Spleen (tissue), 11 donors: ENCODE measurements at regions not wholly inside any gene's neighbourhood (a gene's known extent, or its start where the extent isn't known, plus 50 kb on each side); places are given as distances from the start of the nearest gene placed in this dataset.

Source experiments
- DNase-seq: peaks from one replicate; pipeline ENCODE4 v3.0.0-alpha.2; 2020
- H3K27ac ChIP-seq, 8 donors: fragments of 200-600 bp; sonication (generic) in 7 of 8; 1 replicate in 4 of 8; 2 replicates in 4 of 8; pipeline versions ENCODE4 v1.5.0 to v1.8.0; 2016 to 2021; ENCODE audit warnings: inconsistent platforms in 4 of 8, mild to moderate bottlenecking in 4 of 8, moderate library complexity in 1 of 8
- H3K27me3 ChIP-seq, 7 donors: fragments of 200-600 bp; sonication (generic) in 6 of 7; replicated peaks in 1 of 7; 1 replicate in 4 of 7; 2 replicates in 3 of 7; pipeline versions ENCODE4 v1.5.0 to v1.8.0; 2016 to 2021; ENCODE audit warnings: inconsistent platforms in 3 of 7, mild to moderate bottlenecking in 1 of 7
- H3K36me3 ChIP-seq, 6 donors: fragments of 200-600 bp; sonication (generic) in 5 of 6; 1 replicate in 4 of 6; 2 replicates in 2 of 6; pipeline versions ENCODE4 v1.5.0 to v1.8.0; 2016 to 2021; ENCODE audit warnings: inconsistent platforms in 2 of 6
- H3K4me1 ChIP-seq, 6 donors: fragments of 200-600 bp; sonication (generic) in 5 of 6; 1 replicate in 3 of 6; 2 replicates in 3 of 6; pipeline versions ENCODE4 v1.5.0 to v1.8.0; 2016 to 2021; ENCODE audit warnings: inconsistent platforms in 3 of 6
- H3K4me3 ChIP-seq, 8 donors: fragments of 200-600 bp; sonication (generic) in 7 of 8; 1 replicate in 4 of 8; 2 replicates in 4 of 8; pipeline versions ENCODE4 v1.5.0 to v1.8.0; 2016 to 2021; ENCODE audit warnings: inconsistent platforms in 4 of 8, mild to moderate bottlenecking in 4 of 8, moderate library complexity in 2 of 8
- H3K9me3 ChIP-seq, 8 donors: fragments of 200-600 bp; sonication (generic) in 7 of 8; 1 replicate in 4 of 8; 2 replicates in 4 of 8; pipeline versions ENCODE4 v1.5.0 to v1.8.0; 2016 to 2021; ENCODE audit warnings: inconsistent platforms in 4 of 8
- POLR2A ChIP-seq, 3 donors: fragments of 450-650 bp; IDR thresholded peaks; one replicate each; pipeline ENCODE4 v1.5.1; 2017; ENCODE audit warnings: antibody characterized with exemption in 3 of 3, mild to moderate bottlenecking in 1 of 3
- POLR2AphosphoS5 ChIP-seq, 3 donors: sonication (generic); formaldehyde crosslinking; IDR thresholded peaks; one replicate each; pipeline ENCODE4 v1.5.1; 2017; ENCODE audit warnings: antibody characterized with exemption in 3 of 3
- WGBS, 5 donors: extraction: QIAGEN DNeasy Blood & Tissue Kit in 3 of 5; methylation state at CpG; one replicate each; pipeline versions ENCODE4 v1.1.5 to v1.1.7; 2013 to 2018; 5-methylcytosine and 5-hydroxymethylcytosine counted together
- intact Hi-C: fragments of 100-400 bp; cut with DNase I; formaldehyde crosslinking; loops from one replicate; pipeline ENCODE4 v1.15.0; 2023; ENCODE audit warnings: low total_unique reads
- TF ChIP-seq, protein P1 (sequence below), 11 experiments: fragments of 200-600 bp in 7 of 11; fragments of 450-650 bp in 4 of 11; sonication (generic) in 4 of 11; IDR thresholded peaks in 8 of 11; conservative IDR thresholded peaks in 3 of 11; 1 replicate in 7 of 11; 2 replicates in 4 of 11; pipeline versions ENCODE4 v1.4.0 to v1.8.0; 2016 to 2021; ENCODE audit warnings: antibody characterized with exemption in 11 of 11, inconsistent platforms in 4 of 11, mild to moderate bottlenecking in 1 of 11
- donor health status: healthy with polysubstance abuse.
- donor health status: DM: no; HTN: no; CAD: no; lungs with moderate emphysema.
- donor health status: DM: no; HTN: no; CAD: no.
- donor health status: Bipolar disorder and iron deficiency.
- donor health status: healthy.
- donor health status: DM: no; HTN: no; CAD: no.
- donor health status: DM: yes; HTN: yes; CAD: no.

DNA sequence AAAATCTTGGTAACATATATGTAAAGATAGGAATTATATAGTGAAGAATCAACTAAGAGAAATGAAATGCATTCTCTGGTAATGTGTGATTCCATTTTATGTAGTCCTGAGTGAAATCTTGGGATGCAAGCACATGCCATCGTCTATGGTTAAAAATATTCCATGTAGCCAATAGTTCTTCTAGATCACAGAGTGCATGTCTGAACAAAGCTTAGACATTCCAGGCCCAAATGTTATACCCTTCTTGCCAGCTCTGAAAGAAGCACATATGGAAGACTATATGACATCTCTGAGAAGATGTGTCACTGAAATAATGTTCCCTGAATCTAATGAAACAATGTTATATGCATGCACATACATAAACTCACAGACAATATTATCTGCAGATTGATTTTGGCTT is 92.3 kb upstream of the TFPI start:
- Histone ChIP-seq H3K36me3 (no peaks in the 10 kb centered on the region), H3K27ac (no peak overlapping the region), H3K4me1 (no peaks in the 10 kb centered on the region), H3K9me3 (no peaks in the 10 kb centered on the region), H3K27me3 (no peaks in the 10 kb centered on the region), H3K4me3 (no peak overlapping the region)
- intact Hi-C loops, result no loop called here
- 89 to 95% (median 90%) methylated on average over 1 of the region's 1 CpG for WGBS, 5 donors
- TF ChIP-seq POLR2A (IDR thresholded peaks at IDR 0.05), result no peak
- TF ChIP-seq, protein P1, sequence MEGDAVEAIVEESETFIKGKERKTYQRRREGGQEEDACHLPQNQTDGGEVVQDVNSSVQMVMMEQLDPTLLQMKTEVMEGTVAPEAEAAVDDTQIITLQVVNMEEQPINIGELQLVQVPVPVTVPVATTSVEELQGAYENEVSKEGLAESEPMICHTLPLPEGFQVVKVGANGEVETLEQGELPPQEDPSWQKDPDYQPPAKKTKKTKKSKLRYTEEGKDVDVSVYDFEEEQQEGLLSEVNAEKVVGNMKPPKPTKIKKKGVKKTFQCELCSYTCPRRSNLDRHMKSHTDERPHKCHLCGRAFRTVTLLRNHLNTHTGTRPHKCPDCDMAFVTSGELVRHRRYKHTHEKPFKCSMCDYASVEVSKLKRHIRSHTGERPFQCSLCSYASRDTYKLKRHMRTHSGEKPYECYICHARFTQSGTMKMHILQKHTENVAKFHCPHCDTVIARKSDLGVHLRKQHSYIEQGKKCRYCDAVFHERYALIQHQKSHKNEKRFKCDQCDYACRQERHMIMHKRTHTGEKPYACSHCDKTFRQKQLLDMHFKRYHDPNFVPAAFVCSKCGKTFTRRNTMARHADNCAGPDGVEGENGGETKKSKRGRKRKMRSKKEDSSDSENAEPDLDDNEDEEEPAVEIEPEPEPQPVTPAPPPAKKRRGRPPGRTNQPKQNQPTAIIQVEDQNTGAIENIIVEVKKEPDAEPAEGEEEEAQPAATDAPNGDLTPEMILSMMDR (IDR thresholded peaks at IDR 0.05 in 8 of 11, conservative IDR thresholded peaks at IDR 0.05 in 3 of 11), result no peak
- no peak for TF ChIP-seq POLR2AphosphoS5 (IDR thresholded peaks at IDR 0.05)
- no peak for DNase-seq

DNA sequence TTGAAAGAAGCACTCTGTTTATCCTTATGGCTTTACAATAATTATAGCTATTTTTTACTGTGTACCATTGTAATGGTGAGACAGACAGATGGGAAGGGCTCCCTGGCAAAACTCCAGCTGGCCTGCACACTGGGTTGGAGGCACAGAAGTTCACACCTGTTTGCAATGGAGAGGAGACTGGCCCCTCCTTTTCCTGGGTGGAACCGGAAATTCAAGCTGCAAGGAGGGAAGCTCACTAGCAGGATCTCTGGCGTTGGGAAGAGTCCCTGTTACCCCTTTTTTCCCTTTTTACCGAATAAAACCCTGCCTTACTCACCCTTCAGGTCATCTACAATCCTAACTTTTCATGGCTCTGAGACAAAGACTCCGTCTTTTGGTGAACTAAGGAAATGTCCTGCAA is 100.3 kb upstream of the TFPI start:
- whole genome bisulfite sequencing, 5 donors, result 67 to 83% (median 77%) methylated on average over 4 of the region's 4 CpGs
- Histone ChIP-seq H3K36me3 (no peaks in the 10 kb centered on the region), H3K27me3 (no peaks in the 10 kb centered on the region), H3K9me3 (no peaks in the 10 kb centered on the region), H3K4me1 (no peaks in the 10 kb centered on the region), H3K27ac (no peak overlapping the region), H3K4me3 (no peak overlapping the region)
- TF ChIP-seq POLR2A (IDR thresholded peaks at IDR 0.05), result no peak
- TF ChIP-seq POLR2AphosphoS5 (IDR thresholded peaks at IDR 0.05), result no peak
- TF ChIP-seq, protein P1 (IDR thresholded peaks at IDR 0.05 in 8 of 11, conservative IDR thresholded peaks at IDR 0.05 in 3 of 11), result no peak
- DNase-seq, result no peak
- intact Hi-C loops, result no loop called here

DNA sequence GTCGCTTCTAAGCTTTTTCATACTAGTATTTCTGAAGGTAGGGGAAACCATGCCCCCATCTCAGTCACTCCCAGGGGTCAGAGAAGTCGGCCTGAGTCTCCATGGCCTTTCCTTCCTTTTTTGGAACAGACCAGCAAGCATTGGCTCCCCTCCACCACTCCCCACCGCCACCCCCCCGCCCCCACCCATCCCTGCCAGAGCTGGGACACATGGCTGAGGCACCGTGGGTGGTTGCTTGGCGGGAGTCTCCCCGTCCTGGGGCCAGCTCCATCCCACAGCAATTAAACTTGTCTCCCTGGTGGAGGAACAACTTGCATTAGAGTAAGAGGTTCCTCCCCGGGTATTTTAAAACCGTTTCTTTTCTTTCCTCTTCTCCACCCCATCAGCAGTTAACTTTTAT is 100.8 kb upstream of the TFPI start:
- no peaks in the 10 kb centered on the region for H3K4me1 ChIP-seq
- TF ChIP-seq, protein P1 (IDR thresholded peaks at IDR 0.05 in 8 of 11, conservative IDR thresholded peaks at IDR 0.05 in 3 of 11), result no peak
- TF ChIP-seq POLR2AphosphoS5 (IDR thresholded peaks at IDR 0.05) (no peak), POLR2A (IDR thresholded peaks at IDR 0.05) (no peak)
- intact Hi-C loops, result no loop called here
- no peak for DNase-seq
- H3K4me3 ChIP-seq, result no peak overlapping the region
- 71 to 88% (median 81%) methylated on average over 9 of the region's 9 CpGs for WGBS, 5 donors
- no peaks in the 10 kb centered on the region for H3K36me3 ChIP-seq
- H3K27ac ChIP-seq, result no peak overlapping the region
- H3K27me3 ChIP-seq, result no peaks in the 10 kb centered on the region
- no peaks in the 10 kb centered on the region for H3K9me3 ChIP-seq

DNA sequence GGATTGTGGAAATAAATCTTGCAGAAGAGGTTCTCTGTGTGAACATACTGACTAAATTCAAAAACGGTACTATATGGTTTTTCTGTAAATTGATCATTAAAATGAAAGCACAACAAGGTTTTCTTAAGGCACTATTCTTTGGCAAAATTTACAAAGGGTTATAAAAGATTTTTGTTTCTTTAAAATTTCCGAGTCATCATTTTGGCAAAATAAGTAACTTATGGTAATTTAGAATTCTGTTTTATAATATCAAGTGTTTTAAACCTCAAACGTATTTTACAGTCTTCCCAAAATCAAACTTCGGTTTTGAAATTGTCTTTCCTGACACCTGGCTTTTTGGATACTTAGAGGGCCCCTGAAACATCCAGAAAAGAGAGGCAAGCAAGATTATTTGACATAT is 101.9 kb upstream of the TFPI start:
- DNase-seq, result no peak
- no peaks in the 10 kb centered on the region for H3K9me3 ChIP-seq
- no peaks in the 10 kb centered on the region for H3K36me3 ChIP-seq
- no peaks in the 10 kb centered on the region for H3K27me3 ChIP-seq
- H3K4me1 ChIP-seq, result no peaks in the 10 kb centered on the region
- no peak overlapping the region for H3K27ac ChIP-seq
- intact Hi-C loops, result no loop called here
- H3K4me3 ChIP-seq, result no peak overlapping the region
- WGBS, 5 donors, result 75 to 86% (median 78%) methylated on average over 4 of the region's 4 CpGs
- TF ChIP-seq POLR2A (IDR thresholded peaks at IDR 0.05) (no peak), POLR2AphosphoS5 (IDR thresholded peaks at IDR 0.05) (no peak)
- TF ChIP-seq, protein P1 (IDR thresholded peaks at IDR 0.05 in 8 of 11, conservative IDR thresholded peaks at IDR 0.05 in 3 of 11), result no peak
